GM19023 (cell line): ENCODE measurements at regions not wholly inside any gene's neighbourhood (a gene's known extent, or its start where the extent isn't known, plus 50 kb on each side); places are given as distances from the start of the nearest gene placed in this dataset.

ENCODE experiments used
- ATAC-seq: cut with Tn5 transposase; IDR thresholded peaks from one replicate; pipeline ENCODE4 v1.9.1; 2021; ENCODE audit warnings: mild to moderate bottlenecking, moderate library complexity; ENCODE audit not compliant: unreplicated experiment

DNA sequence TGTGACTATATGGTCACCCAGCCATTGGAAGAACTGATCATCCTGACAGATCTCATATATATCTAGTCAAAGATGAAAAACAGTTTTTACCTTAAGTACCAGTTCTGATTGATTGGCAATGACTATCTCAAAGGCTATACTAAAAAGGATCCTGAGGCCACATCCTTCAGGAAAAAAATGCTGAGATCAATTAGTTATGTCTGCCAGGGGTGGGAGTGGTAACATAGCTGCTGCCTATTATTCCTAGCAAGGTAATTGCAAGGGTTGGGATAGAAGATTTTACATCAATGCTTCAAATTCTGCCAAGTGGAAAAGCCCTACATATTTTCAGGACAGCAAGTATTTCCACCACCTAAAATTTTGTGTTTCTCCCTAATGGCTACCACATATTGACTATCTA is 114.7 kb downstream of the C1D start:
- no peak for ATAC-seq

DNA sequence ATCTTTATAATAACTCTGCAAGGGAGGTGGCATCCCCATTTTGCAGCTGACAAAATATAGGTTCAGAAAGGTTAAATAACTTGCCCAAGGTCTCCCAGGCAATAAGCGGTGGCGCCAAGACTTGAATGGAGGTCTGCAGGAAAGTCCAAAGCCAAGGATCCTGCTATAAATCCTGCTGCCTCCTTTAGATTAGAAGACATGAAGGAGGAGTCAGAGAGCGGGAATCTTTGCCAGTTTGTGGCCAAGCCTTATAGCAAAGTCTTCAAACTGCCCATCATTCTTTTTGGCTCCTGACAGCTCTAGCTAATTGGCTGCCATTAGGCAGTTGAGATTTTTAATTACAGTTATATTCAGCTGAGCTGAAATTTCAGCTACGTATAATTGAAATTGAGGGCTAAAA is 114.3 kb downstream of the C1D start:
- no peak for ATAC-seq

DNA sequence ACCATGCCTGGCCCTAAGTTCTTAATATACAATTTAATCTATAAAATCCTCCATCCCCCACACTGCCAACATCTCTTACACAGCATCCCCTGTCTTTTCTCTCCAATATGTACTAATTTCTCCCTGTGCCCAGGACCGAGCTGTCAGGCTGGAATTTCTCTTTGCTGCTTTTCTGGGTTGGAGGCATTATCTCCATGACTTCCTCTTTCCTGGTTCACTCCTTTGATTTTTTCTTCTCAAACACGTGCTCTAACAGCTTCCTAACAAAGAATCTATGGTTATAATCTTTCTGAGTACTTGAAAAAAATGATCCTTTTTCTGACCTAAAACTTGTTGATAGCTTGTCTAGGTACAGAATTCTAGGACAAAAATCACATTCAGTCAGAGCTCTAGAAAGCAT is 112.8 kb downstream of the C1D start:
- ATAC-seq: no peak

DNA sequence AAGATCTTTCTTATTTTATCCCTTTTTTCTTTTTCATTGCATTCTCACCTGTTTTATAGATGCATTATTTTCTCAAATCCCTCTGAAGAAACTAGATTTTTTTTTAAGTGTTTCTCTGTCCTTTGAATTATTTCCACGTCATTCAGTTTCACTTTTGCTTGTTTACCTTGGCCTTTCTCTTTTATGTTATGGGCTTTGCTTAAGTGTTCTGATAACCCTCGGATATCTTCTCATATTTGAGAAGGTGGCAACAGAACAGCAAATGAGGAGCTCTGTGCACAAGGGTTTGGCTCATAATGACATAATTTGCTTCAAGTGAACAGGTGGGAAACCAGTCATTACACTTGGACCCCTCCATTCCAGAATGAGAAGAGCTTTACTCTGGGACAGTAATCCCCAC is 111.9 kb downstream of the C1D start:
- ATAC-seq: no peak

DNA sequence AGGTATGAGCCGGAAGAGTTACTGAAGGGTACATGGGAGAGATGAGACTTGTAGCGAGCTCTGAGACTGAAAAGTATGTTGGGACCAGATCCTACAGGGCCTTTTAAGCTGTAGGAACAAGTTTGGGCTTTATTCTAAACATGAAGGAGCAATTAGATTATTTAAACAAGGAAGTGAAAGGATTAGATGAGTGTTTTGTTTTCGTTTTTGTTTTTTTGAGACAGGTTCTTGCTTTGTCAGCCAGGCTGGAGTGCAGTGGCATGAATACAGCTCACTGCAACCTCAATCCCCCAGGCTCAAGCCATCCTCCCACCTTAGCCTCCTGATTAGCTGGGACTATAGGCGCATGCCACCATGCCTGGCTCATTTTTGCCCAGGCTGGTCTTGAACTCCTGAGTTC is 110.7 kb downstream of the C1D start:
- peak; percentile 49 for ATAC-seq

DNA sequence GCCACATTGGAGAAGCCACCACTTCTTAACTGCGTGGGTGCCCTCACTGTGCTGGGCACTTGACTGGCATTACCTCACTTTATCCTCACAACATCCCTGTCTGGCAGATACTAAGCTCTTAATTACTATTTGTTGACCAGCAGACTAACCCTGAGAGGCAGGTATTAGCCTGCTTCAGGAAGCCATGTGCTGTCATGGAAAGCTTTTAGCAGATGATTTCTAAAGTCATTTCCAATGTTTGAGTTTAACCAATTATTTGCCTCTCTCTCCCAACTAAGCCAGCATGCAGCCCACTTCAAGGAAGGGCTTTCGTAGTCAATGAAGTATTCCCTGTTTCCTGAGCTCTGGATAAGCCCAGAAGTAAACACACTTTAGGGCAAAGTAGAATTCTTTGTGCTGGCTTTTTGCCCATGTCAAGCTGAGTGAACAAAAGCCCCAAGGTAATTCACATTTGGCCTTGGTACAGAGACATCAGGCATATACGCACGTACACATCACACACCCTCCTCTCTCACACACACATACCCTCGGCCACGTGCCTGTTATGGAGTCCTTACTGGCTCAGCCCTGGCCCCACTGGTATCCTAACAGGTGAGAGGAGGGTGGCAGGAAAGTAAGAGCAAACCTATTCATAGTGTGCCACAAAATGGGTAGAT is 108.6 kb downstream of the C1D start:
- no peak for ATAC-seq

DNA sequence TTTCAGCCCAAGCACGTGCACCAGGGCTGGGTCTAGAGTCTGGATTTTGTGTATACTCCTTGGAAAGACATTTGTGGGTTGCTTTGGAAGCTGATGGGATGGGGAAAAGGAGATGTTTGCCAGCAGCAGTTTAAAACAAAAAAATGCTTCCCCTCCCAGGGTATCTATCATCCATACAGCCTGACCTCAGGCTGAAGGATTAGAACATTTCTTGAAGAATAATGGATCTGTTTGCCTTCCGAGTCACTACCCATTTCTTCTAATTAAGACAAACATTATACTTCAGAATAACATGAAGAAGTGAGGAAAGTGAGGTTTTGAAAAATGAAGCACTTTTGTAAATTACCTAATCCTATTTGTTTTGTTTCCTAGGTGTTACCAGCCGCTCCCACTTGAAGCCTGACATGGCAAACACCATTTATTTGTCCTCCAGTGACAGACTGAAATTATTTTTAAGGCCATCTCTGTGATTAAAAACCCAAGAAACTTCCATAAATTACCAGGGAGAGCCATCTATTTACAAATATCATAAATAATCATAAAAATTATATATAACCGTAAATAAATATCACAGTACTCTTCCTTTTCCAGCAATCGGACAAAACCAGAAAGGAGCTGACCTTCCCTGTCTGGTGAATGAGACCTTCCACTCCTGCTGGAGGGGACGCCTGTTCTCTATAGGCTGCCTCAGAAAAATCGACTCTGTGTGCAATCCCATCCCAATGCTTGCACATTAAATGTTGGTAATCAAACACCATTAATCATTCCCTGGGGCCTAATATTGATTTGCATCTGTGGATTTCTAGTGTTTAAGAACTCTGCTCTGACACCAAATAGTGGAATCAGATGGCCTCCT is 106.8 kb downstream of the C1D start:
- no peak for ATAC-seq

DNA sequence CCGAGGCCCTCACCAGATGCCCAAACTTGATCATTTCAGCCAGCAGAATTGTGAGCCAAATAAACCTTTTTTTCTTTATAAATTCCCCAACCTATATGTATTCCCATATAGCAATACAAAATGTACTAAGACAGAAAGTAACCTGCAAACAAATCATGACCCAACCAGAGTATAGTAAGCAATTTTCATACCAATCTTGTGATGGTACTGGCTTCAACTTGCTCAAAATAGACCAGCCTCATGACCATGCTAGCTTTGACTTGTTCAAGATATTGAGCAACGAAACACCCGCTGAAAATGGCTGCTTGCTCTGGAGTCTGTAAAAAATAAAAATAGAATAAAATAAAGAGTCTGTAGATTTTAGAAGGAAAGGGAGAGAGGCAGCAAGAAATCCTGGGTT is 97.6 kb downstream of the C1D start:
- no peak for ATAC-seq

DNA sequence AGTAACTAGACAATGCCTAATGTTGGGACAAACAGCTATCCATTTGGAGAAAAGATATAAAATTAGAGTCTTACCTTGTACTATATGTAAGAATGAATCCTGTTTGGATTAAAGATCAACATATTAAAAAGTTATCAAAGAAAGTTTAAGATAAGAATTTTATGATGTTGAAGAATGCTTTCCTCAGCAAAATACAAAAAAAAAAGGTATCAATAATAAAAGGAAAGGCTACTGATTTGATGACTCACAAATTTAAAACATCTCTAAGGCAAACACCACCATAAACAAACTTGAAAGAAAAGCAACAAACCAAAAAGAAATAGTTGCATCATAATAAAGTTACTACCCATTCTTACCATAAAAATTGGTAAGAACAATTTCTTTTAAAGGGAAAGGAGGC is 92.7 kb downstream of the C1D start:
- ATAC-seq: no peak

GRCh38 chr2:67970542-67970941 is 92.3 kb downstream of the C1D start:
- no peak for ATAC-seq

DNA sequence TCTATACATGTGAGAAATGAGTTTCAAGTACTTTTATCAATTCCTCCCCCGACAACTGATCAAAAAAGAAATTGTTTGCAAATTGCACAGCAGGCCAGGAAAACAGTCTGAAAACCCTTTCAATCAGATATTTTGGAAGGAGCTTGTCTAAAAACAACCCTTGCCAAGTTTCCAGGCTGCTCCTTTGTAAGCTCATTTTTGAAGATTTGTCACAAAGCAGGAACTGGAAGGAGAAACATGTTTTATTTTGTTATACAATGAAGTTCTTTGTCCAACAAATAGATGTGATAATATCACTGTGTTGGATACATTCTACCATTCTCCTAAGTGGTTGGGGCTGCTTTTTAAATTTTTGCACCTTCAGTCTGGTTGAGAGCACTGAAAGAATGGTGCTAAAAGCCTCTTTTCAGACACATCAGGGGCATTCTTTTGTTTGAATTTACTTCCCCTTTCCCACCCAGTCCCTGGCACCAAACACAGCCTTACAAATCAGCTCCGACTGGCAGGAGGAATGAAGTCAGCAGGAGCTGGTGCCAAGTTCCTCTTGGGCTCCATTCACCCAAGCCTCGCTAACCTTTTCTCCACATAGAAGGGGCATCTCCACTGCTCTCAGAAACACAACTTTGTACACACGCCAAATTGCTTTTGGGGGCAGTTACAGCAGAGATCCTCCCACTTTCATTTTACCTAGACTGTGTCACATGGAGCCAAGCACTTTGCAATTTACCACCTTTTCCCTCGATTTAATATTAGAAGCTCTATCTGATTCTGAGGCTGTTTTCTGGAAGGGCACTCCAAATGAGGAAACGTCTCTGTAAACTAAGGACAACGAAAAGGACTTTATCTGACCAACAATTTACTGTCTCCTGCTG is 88.0 kb downstream of the C1D start:
- no peak for ATAC-seq

DNA sequence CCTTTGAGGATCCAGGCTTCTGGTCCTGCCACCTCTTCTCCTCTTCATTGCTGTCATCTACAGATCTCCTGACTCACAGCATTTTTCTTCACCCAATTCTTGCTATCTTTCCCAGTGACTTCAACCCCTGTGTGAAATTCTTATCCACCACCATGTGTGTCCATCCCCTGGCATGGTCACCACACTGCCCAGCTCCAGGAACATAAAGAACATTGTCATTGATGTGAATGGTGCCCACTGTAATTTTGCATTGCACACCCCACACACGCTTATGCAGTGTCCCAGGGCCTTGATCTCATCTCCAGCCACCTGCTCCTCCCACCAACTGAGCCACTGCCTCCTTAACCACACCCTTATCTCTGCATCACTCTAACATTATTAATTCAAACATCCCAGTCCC is 85.3 kb downstream of the C1D start:
- ATAC-seq: no peak

GRCh38 chr2:67982956-67983355 is 79.8 kb downstream of the C1D start:
- no peak for ATAC-seq

GRCh38 chr2:67984600-67984999 is 78.2 kb downstream of the C1D start:
- no peak for ATAC-seq

- ATAC-seq: no peak
These were observed 77.2 kb downstream of the C1D start for GRCh38 chr2:67985586-67985985.

GRCh38 chr2:67986258-67986657 is 76.5 kb downstream of the C1D start:
- ATAC-seq: no peak
